Astrocyte (in vitro differentiated cells and primary cell): ENCODE measurements at regions not wholly inside any gene's neighbourhood (a gene's known extent, or its start where the extent isn't known, plus 50 kb on each side); places are given as distances from the start of the nearest gene placed in this dataset.

Source experiments
- EZH2 ChIP-seq: IDR thresholded peaks from 2 replicates; pipeline ENCODE4 v1.6.1; 2012; ENCODE audit warnings: mild to moderate bottlenecking, low read length, inconsistent platforms; ENCODE audit not compliant: insufficient read depth
- TF ChIP-seq, protein P1 (sequence below): IDR thresholded peaks from 2 replicates; pipeline ENCODE4 v1.5.1; 2011; ENCODE audit warnings: low read depth, mild to moderate bottlenecking, inconsistent platforms, low read length, moderate library complexity; ENCODE audit not compliant: insufficient read depth

- TF ChIP-seq, protein P1, sequence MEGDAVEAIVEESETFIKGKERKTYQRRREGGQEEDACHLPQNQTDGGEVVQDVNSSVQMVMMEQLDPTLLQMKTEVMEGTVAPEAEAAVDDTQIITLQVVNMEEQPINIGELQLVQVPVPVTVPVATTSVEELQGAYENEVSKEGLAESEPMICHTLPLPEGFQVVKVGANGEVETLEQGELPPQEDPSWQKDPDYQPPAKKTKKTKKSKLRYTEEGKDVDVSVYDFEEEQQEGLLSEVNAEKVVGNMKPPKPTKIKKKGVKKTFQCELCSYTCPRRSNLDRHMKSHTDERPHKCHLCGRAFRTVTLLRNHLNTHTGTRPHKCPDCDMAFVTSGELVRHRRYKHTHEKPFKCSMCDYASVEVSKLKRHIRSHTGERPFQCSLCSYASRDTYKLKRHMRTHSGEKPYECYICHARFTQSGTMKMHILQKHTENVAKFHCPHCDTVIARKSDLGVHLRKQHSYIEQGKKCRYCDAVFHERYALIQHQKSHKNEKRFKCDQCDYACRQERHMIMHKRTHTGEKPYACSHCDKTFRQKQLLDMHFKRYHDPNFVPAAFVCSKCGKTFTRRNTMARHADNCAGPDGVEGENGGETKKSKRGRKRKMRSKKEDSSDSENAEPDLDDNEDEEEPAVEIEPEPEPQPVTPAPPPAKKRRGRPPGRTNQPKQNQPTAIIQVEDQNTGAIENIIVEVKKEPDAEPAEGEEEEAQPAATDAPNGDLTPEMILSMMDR: no peak
- TF ChIP-seq EZH2: no peak
Observed at GRCh38 chr5:165673499-165673898, 2168.1 kb downstream of the MAT2B start.
